Neural crest cell (in vitro differentiated cells): ENCODE measurements at regions not wholly inside any gene's neighbourhood (a gene's known extent, or its start where the extent isn't known, plus 50 kb on each side); places are given as distances from the start of the nearest gene placed in this dataset.
A peak's percentile ranks its signal among the peaks of the same experiment; 100 is the strongest.

Source experiments
- DNase-seq: peaks from one replicate; pipeline ENCODE4 v3.0.0; 2021; ENCODE audit warnings: low read depth, mixed read lengths, low spot score
- H3K27ac Mint-ChIP-seq: one replicate; pipeline ENCODE4 v1.8.0; 2021; ENCODE audit warnings: mild to moderate bottlenecking, mixed read lengths; ENCODE audit not compliant: unreplicated experiment
- H3K27me3 Mint-ChIP-seq: 2 replicates; pipeline ENCODE4 v1.8.0; 2021; ENCODE audit warnings: low read depth, mild to moderate bottlenecking, mixed read lengths
- H3K36me3 Mint-ChIP-seq: 2 replicates; pipeline ENCODE4 v1.8.0; 2021; ENCODE audit warnings: low read depth, mild to moderate bottlenecking, mixed read lengths
- H3K4me1 Mint-ChIP-seq: 2 replicates; pipeline ENCODE4 v1.8.0; 2021; ENCODE audit warnings: mixed read lengths
- H3K4me3 Mint-ChIP-seq: one replicate; pipeline ENCODE4 v1.8.0; 2021; ENCODE audit warnings: mild to moderate bottlenecking, mixed read lengths
- H3K9me3 Mint-ChIP-seq: 2 replicates; pipeline ENCODE4 v1.8.0; 2021; ENCODE audit warnings: mixed read lengths
- TF ChIP-seq, protein P1 (sequence below): fragments of 200-600 bp; sonication (generic); conservative IDR thresholded peaks from 2 replicates; pipeline ENCODE4 v1.5.0; 2021; ENCODE audit warnings: antibody characterized with exemption, mild to moderate bottlenecking

DNA sequence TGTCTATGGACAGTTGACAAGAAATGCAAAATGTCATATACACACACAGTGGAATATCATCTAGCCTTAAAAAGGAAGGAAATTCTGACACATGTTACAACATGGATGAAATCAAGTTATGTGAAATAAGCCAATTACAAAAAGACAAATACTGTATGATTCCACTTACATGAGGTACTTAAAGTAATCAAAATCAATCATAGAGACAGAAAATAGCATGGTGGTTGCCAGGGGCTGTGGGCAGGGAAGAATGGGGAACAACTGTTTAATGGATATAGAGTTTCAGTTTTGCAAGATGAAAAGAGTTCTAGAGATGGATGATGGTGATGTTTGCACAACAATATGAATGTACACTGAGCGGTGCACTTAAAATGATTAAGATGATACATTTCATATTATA lies 613.8 kb upstream of the ZNF385D start:
- TF ChIP-seq, protein P1, sequence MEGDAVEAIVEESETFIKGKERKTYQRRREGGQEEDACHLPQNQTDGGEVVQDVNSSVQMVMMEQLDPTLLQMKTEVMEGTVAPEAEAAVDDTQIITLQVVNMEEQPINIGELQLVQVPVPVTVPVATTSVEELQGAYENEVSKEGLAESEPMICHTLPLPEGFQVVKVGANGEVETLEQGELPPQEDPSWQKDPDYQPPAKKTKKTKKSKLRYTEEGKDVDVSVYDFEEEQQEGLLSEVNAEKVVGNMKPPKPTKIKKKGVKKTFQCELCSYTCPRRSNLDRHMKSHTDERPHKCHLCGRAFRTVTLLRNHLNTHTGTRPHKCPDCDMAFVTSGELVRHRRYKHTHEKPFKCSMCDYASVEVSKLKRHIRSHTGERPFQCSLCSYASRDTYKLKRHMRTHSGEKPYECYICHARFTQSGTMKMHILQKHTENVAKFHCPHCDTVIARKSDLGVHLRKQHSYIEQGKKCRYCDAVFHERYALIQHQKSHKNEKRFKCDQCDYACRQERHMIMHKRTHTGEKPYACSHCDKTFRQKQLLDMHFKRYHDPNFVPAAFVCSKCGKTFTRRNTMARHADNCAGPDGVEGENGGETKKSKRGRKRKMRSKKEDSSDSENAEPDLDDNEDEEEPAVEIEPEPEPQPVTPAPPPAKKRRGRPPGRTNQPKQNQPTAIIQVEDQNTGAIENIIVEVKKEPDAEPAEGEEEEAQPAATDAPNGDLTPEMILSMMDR = no peak
- Mint-ChIP-seq H3K4me1 (no peaks in the 10 kb centered on the region), H3K27me3 (peaks cover 34% of the 10 kb centered on the region), H3K9me3 (peaks cover 2% of the 10 kb centered on the region), H3K36me3 (no peaks in the 10 kb centered on the region), H3K27ac (no peak overlapping the region), H3K4me3 (no peak overlapping the region)
- no peak for DNase-seq

GRCh38 chr3:22366781-22367180 lies 615.8 kb upstream of the ZNF385D start:
- H3K4me3 Mint-ChIP-seq = no peak overlapping the region
- no peak overlapping the region for H3K27ac Mint-ChIP-seq
- H3K27me3 Mint-ChIP-seq = peaks cover 53% of the 10 kb centered on the region
- TF ChIP-seq, protein P1 = no peak
- peaks cover 5% of the 10 kb centered on the region for H3K4me1 Mint-ChIP-seq
- H3K36me3 Mint-ChIP-seq = no peaks in the 10 kb centered on the region
- H3K9me3 Mint-ChIP-seq = peaks cover 2% of the 10 kb centered on the region
- DNase-seq = no peak

- DNase-seq = no peak
- Mint-ChIP-seq H3K4me1 (peaks cover 13% of the 10 kb centered on the region), H3K27ac (no peak overlapping the region), H3K27me3 (peaks cover 81% of the 10 kb centered on the region), H3K9me3 (peaks cover 2% of the 10 kb centered on the region), H3K4me3 (peak overlapping the region; percentile 78), H3K36me3 (no peaks in the 10 kb centered on the region)
- TF ChIP-seq, protein P1 = no peak
These were observed 620.0 kb upstream of the ZNF385D start for GRCh38 chr3:22371036-22371435.

DNA sequence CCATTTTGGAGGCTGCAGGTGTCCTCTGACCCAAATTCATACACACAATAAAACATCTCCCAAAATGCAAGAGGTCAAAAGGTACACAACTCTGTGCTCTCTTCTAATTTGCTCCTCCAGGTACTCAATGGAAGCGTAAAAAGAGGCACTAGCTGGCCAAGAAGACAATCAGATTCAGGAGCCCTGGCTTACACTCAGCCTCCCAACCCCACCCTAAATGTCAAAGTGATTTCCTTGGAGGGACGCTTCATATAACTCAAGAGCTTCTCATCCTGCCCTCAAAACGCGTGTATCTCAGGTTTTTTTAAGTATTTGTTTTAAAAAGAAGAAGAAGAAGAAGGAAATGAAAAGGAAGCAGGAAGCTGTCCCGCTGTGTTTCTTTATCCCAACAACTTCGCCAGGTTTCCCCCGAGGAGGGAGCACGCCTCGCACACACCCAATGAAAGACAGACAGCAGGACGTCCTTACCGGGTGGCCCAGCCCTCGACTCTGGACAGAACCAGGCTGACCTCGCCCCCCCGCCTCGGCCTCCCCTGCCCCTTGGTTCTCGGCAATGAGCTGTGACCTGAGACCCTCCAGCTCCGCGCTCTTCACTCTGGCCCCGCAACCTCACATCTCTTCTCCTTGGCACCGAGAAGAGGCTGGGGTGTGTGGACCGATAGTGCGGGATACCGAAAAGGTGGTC lies 620.7 kb upstream of the ZNF385D start:
- Mint-ChIP-seq H3K36me3 (no peaks in the 10 kb centered on the region), H3K27me3 (peaks cover 84% of the 10 kb centered on the region), H3K4me1 (peaks cover 13% of the 10 kb centered on the region), H3K4me3 (peak overlapping the region; percentile 78), H3K27ac (no peak overlapping the region), H3K9me3 (no peaks in the 10 kb centered on the region)
- no peak for DNase-seq
- TF ChIP-seq, protein P1 = no peak

DNA sequence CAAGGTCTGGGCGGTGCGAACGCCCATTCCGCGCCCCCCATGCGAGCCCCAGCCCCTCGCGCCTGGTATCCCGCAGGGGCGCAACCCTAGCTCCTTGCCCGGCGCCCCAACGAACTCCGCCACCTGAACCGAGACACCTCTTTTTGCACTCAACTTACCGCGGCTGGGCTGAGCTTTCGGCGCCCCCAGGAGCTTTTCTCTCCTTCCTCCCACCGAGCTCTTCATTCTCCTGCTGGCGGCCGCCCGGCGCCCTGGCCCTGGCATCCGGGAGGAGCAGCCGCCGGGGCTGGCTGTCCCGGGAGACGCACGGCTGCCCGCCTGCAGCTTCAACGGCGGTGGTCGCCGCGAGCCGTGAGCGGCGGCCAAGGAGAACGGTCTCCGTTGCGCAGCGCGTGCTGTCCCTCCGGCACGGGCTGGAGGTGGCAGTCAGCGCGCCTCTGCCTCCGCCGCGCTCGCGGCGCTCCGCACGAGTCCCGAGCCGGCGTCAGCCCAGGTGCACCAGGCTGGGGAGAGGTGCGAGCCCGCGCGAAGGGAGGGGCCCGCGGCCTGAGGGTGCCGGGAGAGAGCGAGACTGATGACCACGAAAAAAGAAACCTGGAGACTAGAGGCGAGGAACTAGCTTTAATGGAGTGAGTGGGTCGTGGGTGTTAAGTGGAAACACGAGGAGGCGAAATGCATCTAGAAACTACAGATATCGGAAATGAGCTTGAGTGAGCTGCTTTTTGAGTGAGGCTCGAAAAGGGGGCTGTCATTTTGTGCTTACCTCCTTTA lies 621.5 kb upstream of the ZNF385D start:
- Mint-ChIP-seq H3K36me3 (no peaks in the 10 kb centered on the region), H3K4me1 (peaks cover 13% of the 10 kb centered on the region), H3K27ac (no peak overlapping the region), H3K4me3 (peak overlapping the region; percentile 78), H3K27me3 (peaks cover 90% of the 10 kb centered on the region), H3K9me3 (no peaks in the 10 kb centered on the region)
- DNase-seq = peak; percentile 46
- TF ChIP-seq, protein P1 = no peak
